ENCODE measurements at regions not wholly inside any gene's neighbourhood (a gene's known extent, or its start where the extent isn't known, plus 50 kb on each side); places are given as distances from the start of the nearest gene placed in this dataset.
"Not testable (repeated sequence)": the region's sequence is repeated elsewhere in the genome, so short reads cannot be mapped to it uniquely, and the experiment has no call there.

- no peaks in the 10 kb centered on the region for H3K9me3 ChIP-seq (ENCODE audit: control insufficient read depth in 3 of 3, low read length in 3 of 3)
- H3K9ac ChIP-seq (ENCODE audit: low read depth in 1 of 3, low read length in 3 of 3): no peak overlapping the region
- no peak overlapping the region for H3K27ac ChIP-seq (ENCODE audit: low read depth, low read length)
- H3K4me3 ChIP-seq (ENCODE audit: low read length in 3 of 3): no peak overlapping the region
- H3K36me3 ChIP-seq (ENCODE audit: control insufficient read depth in 3 of 3, insufficient read depth in 3 of 3, low read length in 3 of 3): peaks cover 0 to 2% (median 0%) of the 10 kb centered on the region in 3 donors
- H3K4me1 ChIP-seq (ENCODE audit: control insufficient read depth in 3 of 3, insufficient read depth in 3 of 3, low read length in 3 of 3): no peaks in the 10 kb centered on the region
- no peaks in the 10 kb centered on the region for H3K27me3 ChIP-seq (ENCODE audit: control insufficient read depth in 3 of 3, insufficient read depth in 3 of 3, low read length in 3 of 3)
Measured at GRCh38 chr18:76307293-76307690, 187.8 kb downstream of the ZNF516 start.

GRCh38 chr18:76306685-76307292 is 188.3 kb downstream of the ZNF516 start:
- Histone ChIP-seq H3K4me1 (ENCODE audit: control insufficient read depth in 3 of 3, insufficient read depth in 3 of 3, low read length in 3 of 3) (no peaks in the 10 kb centered on the region), H3K9ac (ENCODE audit: low read depth in 1 of 3, low read length in 3 of 3) (no peak overlapping the region), H3K27ac (ENCODE audit: low read depth, low read length) (no peak overlapping the region), H3K27me3 (ENCODE audit: control insufficient read depth in 3 of 3, insufficient read depth in 3 of 3, low read length in 3 of 3) (no peaks in the 10 kb centered on the region), H3K9me3 (ENCODE audit: control insufficient read depth in 3 of 3, low read length in 3 of 3) (no peaks in the 10 kb centered on the region), H3K4me3 (ENCODE audit: low read length in 3 of 3) (no peak overlapping the region), H3K36me3 (ENCODE audit: control insufficient read depth in 3 of 3, insufficient read depth in 3 of 3, low read length in 3 of 3) (peaks cover 0 to 2% (median 0%) of the 10 kb centered on the region in 3 donors)

- H3K9ac ChIP-seq (ENCODE audit: low read depth in 1 of 3, low read length in 3 of 3): no peak overlapping the region
- H3K36me3 ChIP-seq (ENCODE audit: control insufficient read depth in 3 of 3, insufficient read depth in 3 of 3, low read length in 3 of 3): no peaks in the 10 kb centered on the region
- H3K9me3 ChIP-seq (ENCODE audit: control insufficient read depth in 3 of 3, low read length in 3 of 3): peaks cover 0 to 2% (median 0%) of the 10 kb centered on the region in 3 donors
- no peak overlapping the region for H3K4me3 ChIP-seq (ENCODE audit: low read length in 3 of 3)
- no peaks in the 10 kb centered on the region for H3K4me1 ChIP-seq (ENCODE audit: control insufficient read depth in 3 of 3, insufficient read depth in 3 of 3, low read length in 3 of 3)
- no peak overlapping the region for H3K27ac ChIP-seq (ENCODE audit: low read depth, low read length)
- no peaks in the 10 kb centered on the region for H3K27me3 ChIP-seq (ENCODE audit: control insufficient read depth in 3 of 3, insufficient read depth in 3 of 3, low read length in 3 of 3)
Measured at GRCh38 chr18:76285866-76286265, 209.2 kb downstream of the ZNF516 start.

GRCh38 chr18:76281565-76281964 is 213.5 kb downstream of the ZNF516 start:
- no peaks in the 10 kb centered on the region for H3K4me1 ChIP-seq (ENCODE audit: control insufficient read depth in 3 of 3, insufficient read depth in 3 of 3, low read length in 3 of 3)
- H3K9me3 ChIP-seq (ENCODE audit: control insufficient read depth in 3 of 3, low read length in 3 of 3): peaks cover 0 to 2% (median 0%) of the 10 kb centered on the region in 3 donors
- no peak overlapping the region for H3K27ac ChIP-seq (ENCODE audit: low read depth, low read length)
- no peaks in the 10 kb centered on the region for H3K36me3 ChIP-seq (ENCODE audit: control insufficient read depth in 3 of 3, insufficient read depth in 3 of 3, low read length in 3 of 3)
- no peak overlapping the region for H3K9ac ChIP-seq (ENCODE audit: low read depth in 1 of 3, low read length in 3 of 3)
- no peak overlapping the region for H3K4me3 ChIP-seq (ENCODE audit: low read length in 3 of 3)
- H3K27me3 ChIP-seq (ENCODE audit: control insufficient read depth in 3 of 3, insufficient read depth in 3 of 3, low read length in 3 of 3): no peaks in the 10 kb centered on the region

- H3K27me3 ChIP-seq (ENCODE audit: control insufficient read depth in 3 of 3, insufficient read depth in 3 of 3, low read length in 3 of 3): peaks cover 0 to 12% (median 0%) of the 10 kb centered on the region in 3 donors
- H3K9ac ChIP-seq (ENCODE audit: low read depth in 1 of 3, low read length in 3 of 3): no peak overlapping the region
- no peaks in the 10 kb centered on the region for H3K4me1 ChIP-seq (ENCODE audit: control insufficient read depth in 3 of 3, insufficient read depth in 3 of 3, low read length in 3 of 3)
- no peak overlapping the region for H3K4me3 ChIP-seq (ENCODE audit: low read length in 3 of 3)
- no peak overlapping the region for H3K27ac ChIP-seq (ENCODE audit: low read depth, low read length)
- no peaks in the 10 kb centered on the region for H3K9me3 ChIP-seq (ENCODE audit: control insufficient read depth in 3 of 3, low read length in 3 of 3)
- no peaks in the 10 kb centered on the region for H3K36me3 ChIP-seq (ENCODE audit: control insufficient read depth in 3 of 3, insufficient read depth in 3 of 3, low read length in 3 of 3)
Measured at GRCh38 chr18:76277801-76278200, 217.2 kb downstream of the ZNF516 start.

GRCh38 chr18:76275727-76276313 is 219.2 kb downstream of the ZNF516 start:
- H3K9ac ChIP-seq (ENCODE audit: low read depth in 1 of 3, low read length in 3 of 3): no peak overlapping the region
- H3K4me3 ChIP-seq (ENCODE audit: low read length in 3 of 3): no peak overlapping the region
- H3K27ac ChIP-seq (ENCODE audit: low read depth, low read length): no peak overlapping the region
- no peaks in the 10 kb centered on the region for H3K4me1 ChIP-seq (ENCODE audit: control insufficient read depth in 3 of 3, insufficient read depth in 3 of 3, low read length in 3 of 3)
- H3K27me3 ChIP-seq (ENCODE audit: control insufficient read depth in 3 of 3, insufficient read depth in 3 of 3, low read length in 3 of 3): peaks cover 0 to 12% (median 0%) of the 10 kb centered on the region in 3 donors
- no peaks in the 10 kb centered on the region for H3K9me3 ChIP-seq (ENCODE audit: control insufficient read depth in 3 of 3, low read length in 3 of 3)
- no peaks in the 10 kb centered on the region for H3K36me3 ChIP-seq (ENCODE audit: control insufficient read depth in 3 of 3, insufficient read depth in 3 of 3, low read length in 3 of 3)

- Histone ChIP-seq H3K27ac (ENCODE audit: low read depth, low read length) (no peak overlapping the region), H3K4me1 (ENCODE audit: control insufficient read depth in 3 of 3, insufficient read depth in 3 of 3, low read length in 3 of 3) (no peaks in the 10 kb centered on the region), H3K27me3 (ENCODE audit: control insufficient read depth in 3 of 3, insufficient read depth in 3 of 3, low read length in 3 of 3) (peaks cover 0 to 12% (median 2%) of the 10 kb centered on the region in 3 donors), H3K9me3 (ENCODE audit: control insufficient read depth in 3 of 3, low read length in 3 of 3) (no peaks in the 10 kb centered on the region), H3K9ac (ENCODE audit: low read depth in 1 of 3, low read length in 3 of 3) (no peak overlapping the region), H3K4me3 (ENCODE audit: low read length in 3 of 3) (no peak overlapping the region), H3K36me3 (ENCODE audit: control insufficient read depth in 3 of 3, insufficient read depth in 3 of 3, low read length in 3 of 3) (no peaks in the 10 kb centered on the region)
Measured at GRCh38 chr18:76274468-76275289, 220.4 kb downstream of the ZNF516 start.

GRCh38 chr18:76273956-76274355 is 221.1 kb downstream of the ZNF516 start:
- Histone ChIP-seq H3K27ac (ENCODE audit: low read depth, low read length) (no peak overlapping the region), H3K4me1 (ENCODE audit: control insufficient read depth in 3 of 3, insufficient read depth in 3 of 3, low read length in 3 of 3) (no peaks in the 10 kb centered on the region), H3K9me3 (ENCODE audit: control insufficient read depth in 3 of 3, low read length in 3 of 3) (no peaks in the 10 kb centered on the region), H3K4me3 (ENCODE audit: low read length in 3 of 3) (no peak overlapping the region), H3K36me3 (ENCODE audit: control insufficient read depth in 3 of 3, insufficient read depth in 3 of 3, low read length in 3 of 3) (no peaks in the 10 kb centered on the region), H3K27me3 (ENCODE audit: control insufficient read depth in 3 of 3, insufficient read depth in 3 of 3, low read length in 3 of 3) (peaks cover 0 to 12% (median 2%) of the 10 kb centered on the region in 3 donors), H3K9ac (ENCODE audit: low read depth in 1 of 3, low read length in 3 of 3) (no peak overlapping the region)

GRCh38 chr18:76273036-76273545 is 222.0 kb downstream of the ZNF516 start:
- Histone ChIP-seq H3K27me3 (ENCODE audit: control insufficient read depth in 3 of 3, insufficient read depth in 3 of 3, low read length in 3 of 3) (peaks cover 0 to 12% (median 2%) of the 10 kb centered on the region in 3 donors), H3K9me3 (ENCODE audit: control insufficient read depth in 3 of 3, low read length in 3 of 3) (no peaks in the 10 kb centered on the region), H3K9ac (ENCODE audit: low read depth in 1 of 3, low read length in 3 of 3) (no peak overlapping the region), H3K4me3 (ENCODE audit: low read length in 3 of 3) (no peak overlapping the region), H3K36me3 (ENCODE audit: control insufficient read depth in 3 of 3, insufficient read depth in 3 of 3, low read length in 3 of 3) (no peaks in the 10 kb centered on the region), H3K4me1 (ENCODE audit: control insufficient read depth in 3 of 3, insufficient read depth in 3 of 3, low read length in 3 of 3) (no peaks in the 10 kb centered on the region), H3K27ac (ENCODE audit: low read depth, low read length) (no peak overlapping the region)

GRCh38 chr18:76267423-76267822 is 227.6 kb downstream of the ZNF516 start:
- not testable (repeated sequence) for H3K9me3 ChIP-seq (ENCODE audit: control insufficient read depth in 3 of 3, low read length in 3 of 3); H3K4me1 ChIP-seq (ENCODE audit: control insufficient read depth in 3 of 3, insufficient read depth in 3 of 3, low read length in 3 of 3); H3K9ac ChIP-seq (ENCODE audit: low read depth in 1 of 3, low read length in 3 of 3); H3K4me3 ChIP-seq (ENCODE audit: low read length in 3 of 3); H3K27ac ChIP-seq (ENCODE audit: low read depth, low read length); H3K36me3 ChIP-seq (ENCODE audit: control insufficient read depth in 3 of 3, insufficient read depth in 3 of 3, low read length in 3 of 3)
- H3K27me3 ChIP-seq (ENCODE audit: control insufficient read depth in 3 of 3, insufficient read depth in 3 of 3, low read length in 3 of 3): peaks cover 3 to 22% (median 12%) of the 10 kb centered on the region in 3 donors
